ENCODE measurements at regions not wholly inside any gene's neighbourhood (a gene's known extent, or its start where the extent isn't known, plus 50 kb on each side); places are given as distances from the start of the nearest gene placed in this dataset.
"Not testable (repeated sequence)": the region's sequence is repeated elsewhere in the genome, so short reads cannot be mapped to it uniquely, and the experiment has no call there.

DNA sequence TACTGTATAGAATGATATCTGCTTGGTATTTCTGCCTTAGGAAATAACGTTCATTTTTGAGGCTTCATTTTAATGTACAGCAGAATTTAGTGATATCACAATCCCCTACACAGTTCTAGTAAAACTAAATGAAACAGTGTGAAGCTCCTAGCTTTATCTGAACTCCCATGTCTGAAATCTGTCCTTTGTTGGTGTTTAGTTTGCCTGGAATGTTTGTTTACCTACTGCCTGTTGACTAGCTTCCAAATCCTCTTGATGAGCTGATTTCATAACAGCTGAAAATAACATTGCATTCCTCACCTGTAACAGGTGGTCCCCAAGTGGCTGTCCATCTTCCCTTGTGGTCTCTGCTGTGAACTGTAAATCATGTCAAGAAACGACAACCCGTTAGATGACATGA is 629.1 kb downstream of the TTLL7 start:
- DNase-seq, result not testable (repeated sequence)

DNA sequence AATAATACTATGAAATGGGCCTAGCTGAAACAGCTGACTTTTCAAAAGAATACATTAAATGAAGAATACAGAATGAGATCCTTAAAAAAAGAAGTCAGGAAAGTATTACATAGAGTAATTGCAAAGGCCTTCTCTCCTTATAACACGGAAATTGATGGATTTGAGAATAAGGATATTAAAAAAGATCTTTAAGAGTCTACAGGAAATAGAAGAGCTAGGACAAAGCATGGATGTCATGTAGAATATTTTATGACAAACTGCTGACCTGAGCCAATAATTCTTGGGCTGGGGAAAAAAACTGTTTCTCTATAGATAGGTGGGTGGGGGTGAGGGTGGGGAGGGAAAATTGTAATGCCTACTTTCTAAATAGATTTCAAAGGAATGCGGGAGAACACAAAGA is 633.6 kb downstream of the TTLL7 start:
- DNase-seq, result not testable (repeated sequence)

- not testable (repeated sequence) for DNase-seq
Measured at GRCh38 chr1:83345375-83345774, 653.6 kb downstream of the TTLL7 start.

- DNase-seq, result not testable (repeated sequence)
Measured at GRCh38 chr1:83343767-83344166, 655.2 kb downstream of the TTLL7 start.

- DNase-seq, result not testable (repeated sequence)
Measured at GRCh38 chr1:83342995-83343394, 655.9 kb downstream of the TTLL7 start.

GRCh38 chr1:83332308-83332707 is 666.6 kb downstream of the TTLL7 start:
- DNase-seq, result not testable (repeated sequence)

DNA sequence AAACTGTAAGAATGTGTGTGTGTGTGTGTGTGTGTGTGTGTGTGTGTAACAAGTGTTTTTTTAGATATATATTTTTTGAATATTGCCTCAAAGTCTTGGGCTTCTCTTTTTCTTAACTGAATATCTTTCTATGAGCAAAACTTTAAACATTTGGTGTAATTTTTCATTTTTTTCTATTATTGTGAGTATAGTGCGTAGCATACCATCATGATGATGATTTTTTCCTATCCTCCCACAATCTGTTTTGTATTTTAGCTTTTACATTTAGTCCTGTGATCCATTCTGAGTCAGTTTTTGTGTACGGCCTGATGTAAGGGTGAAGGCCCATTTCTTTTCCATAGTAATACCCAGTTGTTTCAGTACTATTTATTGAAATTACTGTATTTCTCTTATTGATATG is 680.6 kb downstream of the TTLL7 start:
- DNase-seq, result no peak

DNA sequence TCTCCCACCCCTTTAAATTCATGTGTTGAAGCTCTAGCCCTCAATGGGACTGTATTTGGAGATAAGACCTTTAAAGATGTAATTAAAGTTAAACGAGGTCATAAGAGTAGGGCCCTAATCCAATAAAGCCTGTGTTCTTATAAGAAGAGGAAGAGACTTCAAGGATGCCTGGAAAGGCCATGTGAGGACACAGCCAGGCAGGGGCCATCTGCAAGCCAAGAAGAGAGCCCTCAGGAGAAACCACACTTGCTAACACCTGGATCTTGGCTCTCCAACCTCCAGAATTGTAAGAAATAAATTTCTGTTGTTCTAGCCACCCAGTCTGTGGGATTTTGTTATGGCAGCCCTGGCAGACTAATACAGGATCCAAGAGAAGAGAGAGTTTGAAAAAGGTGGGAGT is 683.5 kb downstream of the TTLL7 start:
- DNase-seq, result not testable (repeated sequence)

DNA sequence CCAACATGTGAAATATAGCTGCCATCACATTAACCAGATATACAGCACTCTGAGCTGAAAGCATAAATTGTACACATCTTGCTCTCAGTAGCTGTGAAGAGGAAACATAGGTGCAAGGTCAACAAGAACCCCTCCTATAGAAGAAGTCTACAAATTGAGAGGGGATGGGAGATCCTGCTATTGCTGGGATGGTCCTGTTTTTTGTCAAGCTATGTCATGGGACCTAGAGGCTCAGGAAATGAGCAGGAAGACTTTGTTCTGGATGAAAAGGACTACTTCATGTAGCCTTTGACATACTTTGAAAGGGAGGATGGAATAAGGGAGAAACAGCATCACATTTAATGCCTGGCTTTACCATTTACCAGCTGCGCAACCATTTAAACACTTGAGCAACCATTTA is 688.8 kb downstream of the TTLL7 start:
- not testable (repeated sequence) for DNase-seq

- DNase-seq, result not testable (repeated sequence)
Measured at GRCh38 chr1:83309035-83309434, 689.9 kb downstream of the TTLL7 start.

- DNase-seq, result not testable (repeated sequence)
Measured at GRCh38 chr1:83306811-83307210, 692.1 kb downstream of the TTLL7 start.

DNA sequence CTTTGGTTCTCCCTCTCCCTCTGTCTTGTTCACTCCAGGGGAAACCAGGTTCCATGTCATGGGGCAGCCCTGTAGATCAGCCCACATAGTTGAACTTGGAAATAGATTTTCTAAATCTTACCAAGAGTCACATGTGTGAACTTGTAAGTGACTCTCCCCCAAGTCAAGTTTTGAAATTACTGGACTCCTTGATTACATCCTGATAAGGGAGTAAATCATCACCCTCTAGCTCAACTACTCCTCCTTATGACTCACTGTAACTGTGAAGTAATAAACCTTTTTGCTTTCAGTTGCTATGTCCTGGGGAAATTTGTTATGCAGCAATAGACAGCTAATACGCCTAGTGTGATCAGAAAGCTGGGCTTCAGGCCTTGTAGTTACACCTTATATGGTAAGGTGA is 703.3 kb downstream of the TTLL7 start:
- not testable (repeated sequence) for DNase-seq

GRCh38 chr1:83287391-83287790 is 711.5 kb downstream of the TTLL7 start:
- not testable (repeated sequence) for DNase-seq

DNA sequence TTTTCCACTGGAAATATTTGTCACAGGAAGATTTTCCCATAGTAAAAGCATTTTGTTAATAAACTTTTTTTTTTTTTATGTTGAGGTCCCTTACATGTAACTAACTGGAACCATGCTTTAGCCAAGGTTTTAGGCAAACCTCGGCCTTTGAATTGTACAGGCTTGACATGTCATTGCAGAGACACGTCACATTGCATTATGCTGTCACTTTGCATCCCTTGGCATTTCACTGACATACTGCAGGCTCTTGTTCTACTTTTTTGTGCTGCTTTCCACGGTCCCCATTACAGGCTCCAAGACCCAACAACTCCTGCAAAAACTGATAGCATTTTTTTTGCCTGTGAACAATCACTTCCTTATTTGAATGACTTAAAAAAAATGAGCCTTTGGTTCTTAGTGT is 724.3 kb downstream of the TTLL7 start:
- DNase-seq, result not testable (repeated sequence)

GRCh38 chr1:83272484-83272883 is 726.4 kb downstream of the TTLL7 start:
- not testable (repeated sequence) for DNase-seq

GRCh38 chr1:83271834-83272233 is 727.1 kb downstream of the TTLL7 start:
- not testable (repeated sequence) for DNase-seq

GRCh38 chr1:83270801-83271200 is 728.1 kb downstream of the TTLL7 start:
- not testable (repeated sequence) for DNase-seq

GRCh38 chr1:83263808-83264207 is 735.1 kb downstream of the TTLL7 start:
- DNase-seq, result not testable (repeated sequence)

DNA sequence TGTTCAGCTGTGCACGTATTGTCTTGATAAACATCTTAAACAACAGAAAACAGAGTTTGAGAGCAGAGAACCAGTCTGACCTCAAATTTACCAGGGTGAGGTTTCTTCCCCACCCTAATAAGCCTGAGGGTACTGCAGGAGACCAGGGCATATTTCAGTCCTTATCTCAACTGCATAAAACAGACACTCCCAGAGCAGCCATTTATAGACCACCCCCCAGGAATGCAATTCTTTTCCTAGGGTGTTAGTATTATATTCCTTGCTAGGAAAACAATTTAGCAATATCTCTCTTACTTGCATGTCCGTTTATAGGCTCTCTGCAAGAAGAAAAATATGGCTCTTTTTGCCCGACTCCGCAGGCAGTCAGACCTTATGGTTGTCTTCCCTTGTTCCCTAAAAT is 747.2 kb downstream of the TTLL7 start:
- DNase-seq, result not testable (repeated sequence)

GRCh38 chr1:83246780-83247179 is 752.2 kb downstream of the TTLL7 start:
- not testable (repeated sequence) for DNase-seq

- not testable (repeated sequence) for DNase-seq
Measured at GRCh38 chr1:83244832-83245231, 754.1 kb downstream of the TTLL7 start.

DNA sequence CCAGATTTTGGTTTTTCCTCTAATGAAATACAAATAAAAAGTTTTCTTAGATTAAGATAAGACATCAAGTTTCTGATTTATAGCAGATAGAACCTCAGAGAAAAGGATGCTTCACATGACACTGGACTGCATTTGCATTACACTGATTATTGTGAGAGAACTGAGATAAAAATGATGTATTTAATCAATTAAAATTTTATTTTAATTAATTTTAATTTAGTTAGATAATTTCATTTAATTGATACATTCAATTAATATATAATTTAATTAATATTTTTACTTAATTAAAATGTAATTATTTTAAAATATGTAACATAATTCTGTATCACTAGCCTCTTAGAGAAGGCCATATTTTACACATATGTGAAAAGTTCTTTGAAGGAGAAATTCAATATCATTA is 759.4 kb downstream of the TTLL7 start:
- not testable (repeated sequence) for DNase-seq

GRCh38 chr1:83238654-83239053 is 760.3 kb downstream of the TTLL7 start:
- DNase-seq, result not testable (repeated sequence)

DNA sequence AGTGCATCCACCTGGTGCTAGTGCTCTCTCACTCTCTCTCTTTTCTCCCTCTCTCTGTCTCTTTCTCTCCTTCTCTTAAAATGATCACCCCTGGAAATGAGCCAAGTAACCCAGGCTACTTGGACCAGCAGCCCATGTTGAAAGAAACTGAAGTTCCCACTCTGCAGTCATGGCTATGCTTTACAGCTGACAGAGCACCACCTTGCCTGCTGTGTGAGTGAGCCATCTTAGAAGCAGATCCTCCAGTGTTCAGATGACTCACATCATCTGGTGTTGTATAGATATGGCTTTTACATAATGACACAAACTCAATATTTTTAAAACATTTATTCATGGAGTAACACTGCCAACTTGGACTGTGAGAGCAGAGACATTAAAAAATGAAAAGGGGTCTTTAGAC is 779.1 kb downstream of the TTLL7 start:
- DNase-seq, result not testable (repeated sequence)

GRCh38 chr1:83218036-83218716 is 780.8 kb downstream of the TTLL7 start:
- DNase-seq, result not testable (repeated sequence)
